HG02981 (cell line): ENCODE measurements at regions not wholly inside any gene's neighbourhood (a gene's known extent, or its start where the extent isn't known, plus 50 kb on each side); places are given as distances from the start of the nearest gene placed in this dataset.
"Not testable (repeated sequence)": the region's sequence is repeated elsewhere in the genome, so short reads cannot be mapped to it uniquely, and the experiment has no call there.

Experiments
- ATAC-seq: cut with Tn5 transposase; IDR thresholded peaks from one replicate; pipeline ENCODE4 v1.9.1; 2021; ENCODE audit warnings: mild to moderate bottlenecking, moderate library complexity; ENCODE audit not compliant: unreplicated experiment

- no peak for ATAC-seq
These were observed 68.5 kb downstream of the TMCO5A start for GRCh38 chr15:38002883-38003477.

- ATAC-seq = no peak
These were observed 69.9 kb downstream of the TMCO5A start for GRCh38 chr15:38004218-38004861.

GRCh38 chr15:38005953-38006808 lies 71.7 kb downstream of the TMCO5A start:
- ATAC-seq = no peak

- no peak for ATAC-seq
These were observed 76.0 kb downstream of the TMCO5A start for GRCh38 chr15:38010395-38010794.

GRCh38 chr15:38012894-38013293 lies 78.5 kb downstream of the TMCO5A start:
- ATAC-seq = no peak

GRCh38 chr15:38017721-38018120 lies 83.3 kb downstream of the TMCO5A start:
- no peak for ATAC-seq

- ATAC-seq = no peak
These were observed 84.6 kb downstream of the TMCO5A start for GRCh38 chr15:38019066-38019465.

- ATAC-seq = no peak
These were observed 86.8 kb downstream of the TMCO5A start for GRCh38 chr15:38021259-38021658.

- no peak for ATAC-seq
These were observed 90.1 kb downstream of the TMCO5A start for GRCh38 chr15:38024293-38025091.

- not testable (repeated sequence) for ATAC-seq
These were observed 91.2 kb downstream of the TMCO5A start for GRCh38 chr15:38025656-38026055.

- no peak for ATAC-seq
These were observed 94.4 kb downstream of the TMCO5A start for GRCh38 chr15:38028869-38029268.

- no peak for ATAC-seq
These were observed 95.3 kb downstream of the TMCO5A start for GRCh38 chr15:38029736-38030135.

GRCh38 chr15:38030609-38031008 lies 96.2 kb downstream of the TMCO5A start:
- ATAC-seq = no peak

GRCh38 chr15:38035701-38036100 lies 101.3 kb downstream of the TMCO5A start:
- ATAC-seq = no peak

- ATAC-seq = no peak
These were observed 102.4 kb downstream of the TMCO5A start for GRCh38 chr15:38036790-38037338.

- ATAC-seq = no peak
These were observed 104.4 kb downstream of the TMCO5A start for GRCh38 chr15:38038659-38039442.

GRCh38 chr15:38040615-38041014 lies 106.2 kb downstream of the TMCO5A start:
- ATAC-seq = no peak

- no peak for ATAC-seq
These were observed 107.1 kb downstream of the TMCO5A start for GRCh38 chr15:38041576-38041975.

- ATAC-seq = no peak
These were observed 107.8 kb downstream of the TMCO5A start for GRCh38 chr15:38042211-38042610.
